Loucy (cell line): ENCODE measurements at regions not wholly inside any gene's neighbourhood (a gene's known extent, or its start where the extent isn't known, plus 50 kb on each side); places are given as distances from the start of the nearest gene placed in this dataset.

ENCODE experiments used
- H2AFZ ChIP-seq: fragments of 200-600 bp; sonication (generic); 2 replicates; pipeline ENCODE4 v1.6.0; 2016; ENCODE audit warnings: antibody characterized with exemption, mild to moderate bottlenecking, low read length, moderate library complexity
- H3F3A ChIP-seq: fragments of 200-600 bp; 2 replicates; pipeline ENCODE4 v1.6.0; 2016; ENCODE audit warnings: antibody characterized with exemption, low read depth, mild to moderate bottlenecking
- H3K27me3 ChIP-seq: fragments of 200-600 bp; sonication (generic); 2 replicates; pipeline ENCODE4 v1.6.1; 2014; ENCODE audit warnings: low read length, mild to moderate bottlenecking; ENCODE audit not compliant: insufficient read depth, poor library complexity, severe bottlenecking
- H3K36me3 ChIP-seq: fragments of 200-600 bp; sonication (generic); 2 replicates; pipeline ENCODE4 v1.6.1; 2016; ENCODE audit warnings: low read length; ENCODE audit not compliant: insufficient read depth
- H3K4me1 ChIP-seq: fragments of 200-600 bp; sonication (generic); 2 replicates; pipeline ENCODE4 v1.5.1; 2014; ENCODE audit warnings: low read length, mild to moderate bottlenecking; ENCODE audit not compliant: insufficient read depth, poor library complexity, severe bottlenecking
- H3K4me2 ChIP-seq: fragments of 200-600 bp; sonication (generic); 2 replicates; pipeline ENCODE4 v1.6.0; 2014; ENCODE audit warnings: antibody characterized with exemption, low read length, low read depth, mild to moderate bottlenecking; ENCODE audit not compliant: poor library complexity, severe bottlenecking
- H3K4me3 ChIP-seq: fragments of 200-600 bp; sonication (generic); 2 replicates; pipeline ENCODE4 v1.5.1; 2014; ENCODE audit warnings: low read length, mild to moderate bottlenecking, mixed read lengths; ENCODE audit not compliant: poor library complexity, severe bottlenecking
- H3K79me2 ChIP-seq: fragments of 200-600 bp; sonication (generic); 2 replicates; pipeline ENCODE4 v1.6.1; 2014; ENCODE audit warnings: low read length; ENCODE audit not compliant: insufficient read depth
- H3K9ac ChIP-seq: fragments of 200-600 bp; sonication (generic); 2 replicates; pipeline ENCODE4 v1.6.0; 2014; ENCODE audit warnings: mild to moderate bottlenecking, low read depth, low read length, moderate library complexity; ENCODE audit not compliant: poor library complexity, severe bottlenecking
- H3K9me2 ChIP-seq: fragments of 200-600 bp; sonication (generic); replicated peaks from 2 replicates; pipeline ENCODE4 v1.6.1; 2016; ENCODE audit warnings: low read depth, low read length, mixed read lengths
- H3K9me3 ChIP-seq: fragments of 200-600 bp; sonication (generic); 2 replicates; pipeline ENCODE4 v1.6.1; 2014; ENCODE audit warnings: mild to moderate bottlenecking, antibody characterized with exemption, low read length, low read depth; ENCODE audit not compliant: insufficient read depth
- H4K20me1 ChIP-seq: fragments of 200-600 bp; sonication (generic); 2 replicates; pipeline ENCODE4 v1.6.0; 2014; ENCODE audit warnings: antibody characterized with exemption, low read length, mild to moderate bottlenecking; ENCODE audit not compliant: insufficient read depth, poor library complexity, severe bottlenecking
- CTCF ChIP-seq: fragments of 200-600 bp; sonication (generic); conservative IDR thresholded peaks from 2 replicates; pipeline ENCODE4 v1.5.1; 2014; ENCODE audit warnings: mild to moderate bottlenecking, antibody characterized with exemption, low read length
- EZH2phosphoT487 ChIP-seq: fragments of 200-600 bp; IDR thresholded peaks from 2 replicates; pipeline ENCODE4 v1.6.1; 2018; ENCODE audit warnings: antibody characterized with exemption, mild to moderate bottlenecking, moderate library complexity, borderline replicate concordance

- no peaks in the 10 kb centered on the region for H3K9me3 ChIP-seq
- H3K4me2 ChIP-seq: no peak overlapping the region
Measured at GRCh38 chrX:74225111-74225510, 78.9 kb upstream of the ZCCHC13 start.

GRCh38 chrX:74220277-74220676 is 83.7 kb upstream of the ZCCHC13 start:
- Histone ChIP-seq H3K36me3 (peaks cover 13% of the 10 kb centered on the region; the same call in 1 of the 2 replicates), H3K4me3 (no peak overlapping the region), H3K79me2 (no peaks in the 10 kb centered on the region), H2AFZ (no peak overlapping the region), H3K27me3 (no peaks in the 10 kb centered on the region), H3K4me2 (no peak overlapping the region), H3K9me2 (no peaks in the 10 kb centered on the region), H3K9me3 (no peaks in the 10 kb centered on the region), H3K4me1 (no peaks in the 10 kb centered on the region), H3F3A (no peaks in the 10 kb centered on the region), H3K9ac (no peak overlapping the region), H4K20me1 (no peaks in the 10 kb centered on the region)
- TF ChIP-seq CTCF: no peak
- TF ChIP-seq EZH2phosphoT487: no peak

More at GRCh38 chrX:74225111-74225510, 78.9 kb upstream of the ZCCHC13 start:
- no peak overlapping the region for H2AFZ ChIP-seq
- no peaks in the 10 kb centered on the region; the same call in 1 of the 2 replicates for H3K36me3 ChIP-seq
- no peaks in the 10 kb centered on the region for H3K27me3 ChIP-seq
- no peak for TF ChIP-seq CTCF
- TF ChIP-seq EZH2phosphoT487: no peak
- no peak overlapping the region for H3K9ac ChIP-seq
- H4K20me1 ChIP-seq: no peaks in the 10 kb centered on the region
- H3F3A ChIP-seq: no peaks in the 10 kb centered on the region
- no peaks in the 10 kb centered on the region for H3K9me2 ChIP-seq
- H3K79me2 ChIP-seq: no peaks in the 10 kb centered on the region
- H3K4me3 ChIP-seq: no peak overlapping the region
- no peaks in the 10 kb centered on the region for H3K4me1 ChIP-seq

GRCh38 chrX:74218895-74219294 is 85.1 kb upstream of the ZCCHC13 start:
- no peak overlapping the region for H3K4me3 ChIP-seq
- H3K4me1 ChIP-seq: no peaks in the 10 kb centered on the region
- H2AFZ ChIP-seq: no peak overlapping the region
- H3K9me3 ChIP-seq: no peaks in the 10 kb centered on the region
- H3K36me3 ChIP-seq: peaks cover 22% of the 10 kb centered on the region; the same call in 1 of the 2 replicates
- H3K79me2 ChIP-seq: no peaks in the 10 kb centered on the region
- no peaks in the 10 kb centered on the region for H3K9me2 ChIP-seq
- H4K20me1 ChIP-seq: no peaks in the 10 kb centered on the region
- no peaks in the 10 kb centered on the region for H3F3A ChIP-seq
- no peak for TF ChIP-seq CTCF
- TF ChIP-seq EZH2phosphoT487: no peak
- no peak overlapping the region for H3K4me2 ChIP-seq
- H3K27me3 ChIP-seq: no peaks in the 10 kb centered on the region
- no peak overlapping the region for H3K9ac ChIP-seq
